ENCODE measurements at regions not wholly inside any gene's neighbourhood (a gene's known extent, or its start where the extent isn't known, plus 50 kb on each side); places are given as distances from the start of the nearest gene placed in this dataset.

- no peak overlapping the region for H3K4me3 ChIP-seq (ENCODE audit: low read length in 2 of 2)
- no peaks in the 10 kb centered on the region for H3K4me1 ChIP-seq (ENCODE audit: control insufficient read depth in 2 of 2, insufficient read depth in 1 of 2, low read depth in 1 of 2, low read length in 2 of 2)
- no peak overlapping the region for H3K23ac ChIP-seq (ENCODE audit: low read depth, low read length, poor library complexity)
- H2AFZ ChIP-seq (ENCODE audit: low read length): no peak overlapping the region
- no peak overlapping the region for H2AK5ac ChIP-seq (ENCODE audit: low read depth, low read length)
- no peak overlapping the region for H2BK15ac ChIP-seq (ENCODE audit: low read length)
- H2BK5ac ChIP-seq (ENCODE audit: low read length): no peak overlapping the region
- no peak overlapping the region for H3K4ac ChIP-seq (ENCODE audit: low read length)
- WGBS, 2 donors (ENCODE audit: extremely low coverage in 2 of 2, insufficient read length in 2 of 2, insufficient replicate concordance in 1 of 2): no CpG with 5 or more reads among the region's 2 CpGs
- no peak overlapping the region for H2BK120ac ChIP-seq (ENCODE audit: low read depth, low read length)
- H3K27me3 ChIP-seq (ENCODE audit: control insufficient read depth in 3 of 3, insufficient read depth in 3 of 3, low read depth in 1 of 3, low read length in 3 of 3): no peaks in the 10 kb centered on the region
- H3K36me3 ChIP-seq (replicated peaks in 1 of 2; ENCODE audit: control insufficient read depth in 2 of 2, insufficient read depth in 2 of 2, low read length in 2 of 2): no peaks in the 10 kb centered on the region
- H3K9ac ChIP-seq (ENCODE audit: low read depth, low read length, poor library complexity): no peak overlapping the region
- H3K9me3 ChIP-seq (replicated peaks in 1 of 2; ENCODE audit: control insufficient read depth in 2 of 2, insufficient read depth in 1 of 2, low read depth in 1 of 2, low read length in 2 of 2): no peaks in the 10 kb centered on the region
- H3K79me1 ChIP-seq (ENCODE audit: low read depth, low read length): no peaks in the 10 kb centered on the region
- no peak overlapping the region for H2BK12ac ChIP-seq (ENCODE audit: low read length)
- H4K91ac ChIP-seq (ENCODE audit: low read depth, low read length, poor library complexity): no peak overlapping the region
- no peak overlapping the region for H3K4me2 ChIP-seq (ENCODE audit: insufficient read depth, low read length, poor library complexity, severe bottlenecking)
- H3K27ac ChIP-seq (replicated peaks; ENCODE audit: low read length): no peak overlapping the region
- no peak overlapping the region for H3K18ac ChIP-seq (ENCODE audit: low read length)
- no peak overlapping the region for H4K8ac ChIP-seq (ENCODE audit: low read depth, low read length)
- no peak for DNase-seq (ENCODE audit: low spot score)
- H3K14ac ChIP-seq (ENCODE audit: low read length): no peak overlapping the region
Measured at GRCh38 chr16:51985126-51985525, 561.8 kb downstream of the TOX3 start.

- H3K14ac ChIP-seq (ENCODE audit: low read length): no peak overlapping the region
- H3K23ac ChIP-seq (ENCODE audit: low read depth, low read length, poor library complexity): no peak overlapping the region
- no peaks in the 10 kb centered on the region for H3K9me3 ChIP-seq (replicated peaks in 1 of 2; ENCODE audit: control insufficient read depth in 2 of 2, insufficient read depth in 1 of 2, low read depth in 1 of 2, low read length in 2 of 2)
- no peak overlapping the region for H2BK120ac ChIP-seq (ENCODE audit: low read depth, low read length)
- no peak overlapping the region for H2AK5ac ChIP-seq (ENCODE audit: low read depth, low read length)
- no peak overlapping the region for H2BK5ac ChIP-seq (ENCODE audit: low read length)
- no peak for DNase-seq (ENCODE audit: low spot score)
- no peak overlapping the region for H3K4ac ChIP-seq (ENCODE audit: low read length)
- no peak overlapping the region for H3K27ac ChIP-seq (replicated peaks; ENCODE audit: low read length)
- no peaks in the 10 kb centered on the region for H3K79me1 ChIP-seq (ENCODE audit: low read depth, low read length)
- no peak overlapping the region for H3K9ac ChIP-seq (ENCODE audit: low read depth, low read length, poor library complexity)
- H3K4me3 ChIP-seq (ENCODE audit: low read length in 2 of 2): no peak overlapping the region
- H3K36me3 ChIP-seq (replicated peaks in 1 of 2; ENCODE audit: control insufficient read depth in 2 of 2, insufficient read depth in 2 of 2, low read length in 2 of 2): no peaks in the 10 kb centered on the region
- no peak overlapping the region for H2BK15ac ChIP-seq (ENCODE audit: low read length)
- no peak overlapping the region for H2BK12ac ChIP-seq (ENCODE audit: low read length)
- H4K91ac ChIP-seq (ENCODE audit: low read depth, low read length, poor library complexity): no peak overlapping the region
- H3K4me1 ChIP-seq (ENCODE audit: control insufficient read depth in 2 of 2, insufficient read depth in 1 of 2, low read depth in 1 of 2, low read length in 2 of 2): no peaks in the 10 kb centered on the region
- H2AFZ ChIP-seq (ENCODE audit: low read length): no peak overlapping the region
- no peak overlapping the region for H3K18ac ChIP-seq (ENCODE audit: low read length)
- H3K27me3 ChIP-seq (ENCODE audit: control insufficient read depth in 3 of 3, insufficient read depth in 3 of 3, low read depth in 1 of 3, low read length in 3 of 3): no peaks in the 10 kb centered on the region
- no peak overlapping the region for H3K4me2 ChIP-seq (ENCODE audit: insufficient read depth, low read length, poor library complexity, severe bottlenecking)
- H4K8ac ChIP-seq (ENCODE audit: low read depth, low read length): no peak overlapping the region
- no CpG with 5 or more reads among the region's 2 CpGs for WGBS, 2 donors (ENCODE audit: extremely low coverage in 2 of 2, insufficient read length in 2 of 2, insufficient replicate concordance in 1 of 2)
Measured at GRCh38 chr16:51984395-51984794, 562.5 kb downstream of the TOX3 start.

GRCh38 chr16:51982715-51983680, 563.9 kb downstream of the TOX3 start:
- Histone ChIP-seq H2BK15ac (ENCODE audit: low read length) (no peak overlapping the region), H3K14ac (ENCODE audit: low read length) (no peak overlapping the region), H2BK120ac (ENCODE audit: low read depth, low read length) (no peak overlapping the region), H3K27me3 (ENCODE audit: control insufficient read depth in 3 of 3, insufficient read depth in 3 of 3, low read depth in 1 of 3, low read length in 3 of 3) (no peaks in the 10 kb centered on the region), H4K8ac (ENCODE audit: low read depth, low read length) (no peak overlapping the region), H3K9me3 (replicated peaks in 1 of 2; ENCODE audit: control insufficient read depth in 2 of 2, insufficient read depth in 1 of 2, low read depth in 1 of 2, low read length in 2 of 2) (no peaks in the 10 kb centered on the region), H3K27ac (replicated peaks; ENCODE audit: low read length) (no peak overlapping the region), H3K9ac (ENCODE audit: low read depth, low read length, poor library complexity) (no peak overlapping the region), H3K4me1 (ENCODE audit: control insufficient read depth in 2 of 2, insufficient read depth in 1 of 2, low read depth in 1 of 2, low read length in 2 of 2) (no peaks in the 10 kb centered on the region), H2BK12ac (ENCODE audit: low read length) (no peak overlapping the region), H3K79me1 (ENCODE audit: low read depth, low read length) (no peaks in the 10 kb centered on the region), H2AFZ (ENCODE audit: low read length) (no peak overlapping the region), H3K36me3 (replicated peaks in 1 of 2; ENCODE audit: control insufficient read depth in 2 of 2, insufficient read depth in 2 of 2, low read length in 2 of 2) (no peaks in the 10 kb centered on the region), H3K4me2 (ENCODE audit: insufficient read depth, low read length, poor library complexity, severe bottlenecking) (no peak overlapping the region), H3K4me3 (ENCODE audit: low read length in 2 of 2) (no peak overlapping the region), H2AK5ac (ENCODE audit: low read depth, low read length) (no peak overlapping the region), H2BK5ac (ENCODE audit: low read length) (no peak overlapping the region), H3K18ac (ENCODE audit: low read length) (no peak overlapping the region), H4K91ac (ENCODE audit: low read depth, low read length, poor library complexity) (no peak overlapping the region), H3K4ac (ENCODE audit: low read length) (no peak overlapping the region), H3K23ac (ENCODE audit: low read depth, low read length, poor library complexity) (no peak overlapping the region)
- peak; percentile 66 for DNase-seq (ENCODE audit: low spot score)
- WGBS, 2 donors (ENCODE audit: extremely low coverage in 2 of 2, insufficient read length in 2 of 2, insufficient replicate concordance in 1 of 2): no CpG with 5 or more reads among the region's 11 CpGs

GRCh38 chr16:51981725-51982124, 565.2 kb downstream of the TOX3 start:
- Histone ChIP-seq H3K79me1 (ENCODE audit: low read depth, low read length) (no peaks in the 10 kb centered on the region), H4K8ac (ENCODE audit: low read depth, low read length) (no peak overlapping the region), H3K36me3 (replicated peaks in 1 of 2; ENCODE audit: control insufficient read depth in 2 of 2, insufficient read depth in 2 of 2, low read length in 2 of 2) (no peaks in the 10 kb centered on the region), H2BK120ac (ENCODE audit: low read depth, low read length) (no peak overlapping the region), H3K18ac (ENCODE audit: low read length) (no peak overlapping the region), H2BK5ac (ENCODE audit: low read length) (no peak overlapping the region), H3K4me3 (ENCODE audit: low read length in 2 of 2) (no peak overlapping the region), H3K23ac (ENCODE audit: low read depth, low read length, poor library complexity) (no peak overlapping the region), H3K14ac (ENCODE audit: low read length) (no peak overlapping the region), H3K9me3 (replicated peaks in 1 of 2; ENCODE audit: control insufficient read depth in 2 of 2, insufficient read depth in 1 of 2, low read depth in 1 of 2, low read length in 2 of 2) (peaks cover 0 to 1% of the 10 kb centered on the region in 2 donors), H3K27ac (replicated peaks; ENCODE audit: low read length) (no peak overlapping the region), H3K9ac (ENCODE audit: low read depth, low read length, poor library complexity) (no peak overlapping the region), H3K4ac (ENCODE audit: low read length) (no peak overlapping the region), H2AFZ (ENCODE audit: low read length) (no peak overlapping the region), H2BK15ac (ENCODE audit: low read length) (no peak overlapping the region), H2BK12ac (ENCODE audit: low read length) (no peak overlapping the region), H3K4me2 (ENCODE audit: insufficient read depth, low read length, poor library complexity, severe bottlenecking) (no peak overlapping the region), H4K91ac (ENCODE audit: low read depth, low read length, poor library complexity) (no peak overlapping the region), H3K4me1 (ENCODE audit: control insufficient read depth in 2 of 2, insufficient read depth in 1 of 2, low read depth in 1 of 2, low read length in 2 of 2) (no peaks in the 10 kb centered on the region), H2AK5ac (ENCODE audit: low read depth, low read length) (no peak overlapping the region), H3K27me3 (ENCODE audit: control insufficient read depth in 3 of 3, insufficient read depth in 3 of 3, low read depth in 1 of 3, low read length in 3 of 3) (no peaks in the 10 kb centered on the region)
- WGBS, 2 donors (ENCODE audit: extremely low coverage in 2 of 2, insufficient read length in 2 of 2, insufficient replicate concordance in 1 of 2): no CpG with 5 or more reads among the region's 3 CpGs
- DNase-seq (ENCODE audit: low spot score): no peak

All from neuronal stem cell (in vitro differentiated cells).